ENCODE measurements at regions not wholly inside any gene's neighbourhood (a gene's known extent, or its start where the extent isn't known, plus 50 kb on each side); places are given as distances from the start of the nearest gene placed in this dataset.
A peak's percentile ranks its signal among the peaks of the same experiment; 100 is the strongest.

DNA sequence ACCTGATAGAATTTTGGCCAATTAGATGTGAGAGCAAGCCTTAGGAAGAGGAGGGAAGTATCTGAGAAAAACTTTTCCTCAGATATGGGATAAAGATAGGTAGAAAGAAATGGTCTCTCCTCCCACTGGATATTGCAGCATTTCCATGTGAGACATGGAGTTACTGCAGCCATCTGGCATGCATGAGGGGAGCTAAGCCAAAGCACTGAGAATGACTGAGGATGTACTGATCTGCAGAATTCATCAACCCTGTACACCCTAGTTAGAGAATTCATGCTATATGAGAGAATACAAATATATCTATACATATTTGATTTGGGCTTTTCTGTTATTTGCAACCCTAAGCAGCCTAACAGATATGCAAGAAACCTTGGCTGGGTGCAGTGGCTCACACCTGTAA is 52.5 kb upstream of the RPL34 start:
- DNase-seq, result no peak

DNA sequence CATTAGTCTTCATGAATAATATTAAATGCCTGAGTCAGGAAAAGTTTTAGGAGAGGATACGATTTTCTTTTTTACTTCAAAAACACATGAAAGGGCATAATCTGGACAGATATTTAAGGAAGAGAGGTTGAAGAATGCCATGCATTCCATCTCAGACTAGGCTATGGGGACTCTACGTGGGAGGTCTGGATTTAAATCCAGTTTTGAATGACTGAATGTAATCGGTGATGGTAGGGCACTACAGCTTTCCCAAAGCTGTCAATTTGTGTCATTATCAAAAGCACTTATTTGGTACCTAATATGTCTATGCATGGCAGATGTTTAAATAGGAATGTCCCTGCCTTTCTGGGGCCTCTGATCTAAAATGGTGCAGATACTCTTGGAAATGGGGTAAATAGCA is 59.3 kb upstream of the RPL34 start:
- no peak for DNase-seq

DNA sequence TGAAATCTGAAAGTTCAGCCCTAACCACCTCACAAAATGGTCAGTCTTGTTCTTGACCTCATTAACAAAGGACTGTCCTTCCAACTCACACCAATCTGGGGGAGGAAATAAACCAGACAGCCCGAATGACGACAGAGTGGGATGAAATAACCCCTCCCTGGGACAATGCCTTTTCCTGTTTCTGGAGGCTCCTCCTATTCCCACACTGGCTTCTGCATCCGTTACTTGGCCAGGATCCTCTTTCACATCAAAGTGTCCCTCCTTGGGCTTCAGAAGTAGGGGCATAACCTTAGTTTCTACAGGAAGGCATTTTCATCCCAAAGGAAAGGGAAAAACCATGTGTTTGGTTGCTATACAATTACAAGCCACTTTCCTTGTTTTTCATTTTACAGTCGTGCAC is 59.8 kb upstream of the RPL34 start:
- no peak for DNase-seq

DNA sequence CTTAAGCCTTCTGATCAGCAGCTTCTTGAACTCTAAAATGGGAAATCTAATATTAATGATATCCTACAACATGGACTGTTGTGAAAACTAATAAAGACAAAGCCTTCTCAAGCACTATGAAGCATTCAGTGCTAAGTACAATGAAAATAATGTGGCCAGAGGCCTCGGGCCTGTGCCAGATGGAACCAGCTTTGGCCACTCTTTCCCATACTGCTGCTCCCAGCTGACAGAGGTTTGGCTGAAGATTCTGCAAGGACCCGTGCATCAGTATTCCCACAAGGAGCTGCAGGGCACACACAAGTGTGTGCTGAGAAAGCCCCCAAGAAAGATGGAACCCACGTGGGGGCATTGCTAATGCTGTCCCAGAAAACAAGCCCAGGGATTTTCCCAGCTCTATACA is 60.5 kb upstream of the RPL34 start:
- DNase-seq, result no peak

DNA sequence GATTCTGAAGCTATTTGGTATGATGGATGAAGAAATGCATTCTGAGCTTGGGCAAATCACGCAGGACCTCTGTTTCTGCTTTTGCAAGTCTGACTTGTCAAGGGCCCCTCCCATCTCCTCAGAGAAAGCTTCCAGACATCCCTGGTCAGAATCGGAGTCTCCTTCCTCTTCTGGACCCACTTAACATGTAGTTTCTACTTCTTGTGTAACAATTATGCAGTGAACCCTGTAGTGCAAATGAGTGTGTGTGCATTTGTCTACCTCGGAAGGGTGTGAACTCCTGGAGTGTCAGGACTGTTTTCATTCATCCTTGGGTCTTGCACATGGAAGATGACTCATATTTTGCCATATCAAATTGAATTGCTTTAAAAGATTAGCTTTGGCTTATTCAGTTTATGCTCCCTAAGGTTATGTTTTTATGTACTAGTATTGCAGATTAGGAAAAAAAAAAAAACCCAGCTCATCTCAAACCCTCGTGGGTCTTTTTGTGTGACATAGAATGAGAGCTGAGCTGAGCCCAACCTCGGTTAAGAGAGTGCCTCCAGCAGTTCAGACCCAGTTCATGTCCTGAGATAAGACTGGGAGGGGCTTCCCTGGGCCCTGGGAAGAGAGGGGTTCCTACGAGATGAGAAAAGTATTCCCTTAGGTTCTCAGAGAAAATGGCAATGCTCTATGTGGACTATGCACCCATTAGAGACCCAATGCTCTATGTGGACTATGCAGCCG is 61.1 kb upstream of the RPL34 start:
- no peak for DNase-seq

DNA sequence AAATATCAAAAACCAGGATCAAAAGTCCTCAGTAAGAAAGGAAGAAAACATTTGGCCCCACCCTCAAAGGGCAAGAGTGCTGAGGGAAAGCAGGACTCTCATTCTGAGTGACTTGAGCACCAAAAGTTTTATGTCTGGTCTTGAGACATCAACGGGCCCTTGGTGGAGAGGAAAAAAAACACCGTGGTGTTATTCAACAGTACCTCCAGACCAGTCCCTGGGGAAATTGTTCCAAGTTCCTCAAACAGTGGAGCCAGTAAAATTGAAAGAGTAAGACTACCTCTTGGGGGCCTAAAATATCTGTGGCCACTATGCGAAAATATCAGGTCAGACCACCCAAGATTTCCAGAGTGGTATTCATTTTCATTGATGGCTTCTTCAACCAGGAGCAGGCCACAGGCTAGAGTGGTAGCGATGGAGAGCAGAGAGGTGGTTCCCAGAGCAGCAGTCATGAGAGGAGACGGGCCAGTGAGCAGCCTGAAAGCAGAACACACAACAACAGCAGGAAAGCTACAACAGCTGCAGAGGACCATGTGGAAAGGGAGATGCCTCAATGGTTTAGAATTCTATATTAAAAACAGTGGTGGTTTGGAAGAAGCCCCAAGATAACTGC is 63.7 kb upstream of the RPL34 start:
- DNase-seq, result no peak

DNA sequence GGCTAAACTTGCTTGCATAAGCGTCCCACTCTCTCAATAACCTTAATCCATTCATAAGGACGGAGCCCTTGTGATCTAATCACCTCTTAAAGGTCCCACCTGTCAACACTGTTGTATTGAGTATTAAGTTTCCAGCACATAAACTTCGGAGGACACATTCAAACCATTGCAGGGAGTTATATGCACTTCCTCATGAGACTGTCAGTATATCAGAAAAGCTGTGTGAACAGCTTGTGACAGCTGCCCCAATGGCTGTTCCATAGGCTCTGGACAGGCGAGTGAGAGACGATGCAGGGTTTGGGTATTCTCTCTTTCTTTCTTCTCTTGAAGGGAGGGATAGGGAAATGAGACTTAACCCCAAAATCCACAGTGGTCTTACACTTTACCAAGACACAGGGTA is 64.2 kb upstream of the RPL34 start:
- DNase-seq, result no peak

DNA sequence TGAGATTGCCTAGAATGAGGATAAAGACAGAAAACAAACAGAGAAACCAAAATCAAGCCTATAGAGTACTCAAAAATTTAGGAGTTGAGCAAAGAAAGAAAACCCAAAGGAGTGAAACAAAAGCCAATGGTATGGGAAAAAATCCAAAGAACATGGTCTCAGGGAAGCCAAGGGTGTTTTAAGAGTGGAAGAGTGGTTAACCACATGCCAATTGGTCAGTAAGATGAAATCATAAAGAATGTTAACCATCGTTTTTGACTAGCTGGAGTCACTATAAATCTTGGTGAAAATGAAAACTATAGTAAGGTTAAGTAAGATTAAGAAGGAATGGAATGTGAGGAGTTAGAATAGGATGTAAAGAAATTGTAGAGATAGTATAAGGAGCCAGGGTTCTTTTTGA is 64.7 kb upstream of the RPL34 start:
- no peak for DNase-seq

DNA sequence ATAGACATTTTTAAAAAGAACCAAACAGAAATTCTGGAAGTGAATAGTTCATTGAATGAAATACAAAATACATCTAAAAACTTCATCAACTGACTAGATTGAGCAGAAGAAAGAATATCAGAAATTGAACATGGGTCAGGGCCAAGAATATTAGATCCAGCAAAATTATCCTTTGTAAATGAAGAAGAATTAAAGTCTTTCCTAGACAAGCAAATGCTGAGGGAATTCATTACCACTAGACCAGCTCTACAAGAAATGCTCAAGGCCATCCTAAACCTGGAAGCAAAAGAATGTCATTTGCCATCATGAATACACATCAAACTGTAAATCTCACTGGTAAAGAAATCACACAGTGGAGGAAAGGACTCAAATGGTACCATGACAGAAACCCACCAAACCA is 72.7 kb upstream of the RPL34 start:
- DNase-seq, result no peak

DNA sequence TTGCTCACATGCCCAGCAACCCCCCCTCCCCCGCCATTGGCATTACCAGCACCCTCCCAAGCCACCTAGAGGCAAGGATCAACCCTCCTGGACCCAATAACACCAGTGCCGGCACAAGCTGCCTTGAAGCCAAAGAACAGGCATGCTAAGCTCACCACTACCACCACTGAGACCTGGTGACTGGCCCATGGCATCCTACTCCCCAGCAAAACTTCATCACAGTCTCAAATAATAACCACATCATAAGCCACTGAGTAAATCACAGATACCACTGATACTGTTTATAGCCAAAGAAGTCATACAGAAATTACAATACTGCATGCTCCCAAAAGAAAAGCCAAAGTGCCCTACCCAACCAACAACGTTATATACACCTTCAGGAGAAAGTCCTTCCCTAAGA is 73.6 kb upstream of the RPL34 start:
- DNase-seq, result no peak

DNA sequence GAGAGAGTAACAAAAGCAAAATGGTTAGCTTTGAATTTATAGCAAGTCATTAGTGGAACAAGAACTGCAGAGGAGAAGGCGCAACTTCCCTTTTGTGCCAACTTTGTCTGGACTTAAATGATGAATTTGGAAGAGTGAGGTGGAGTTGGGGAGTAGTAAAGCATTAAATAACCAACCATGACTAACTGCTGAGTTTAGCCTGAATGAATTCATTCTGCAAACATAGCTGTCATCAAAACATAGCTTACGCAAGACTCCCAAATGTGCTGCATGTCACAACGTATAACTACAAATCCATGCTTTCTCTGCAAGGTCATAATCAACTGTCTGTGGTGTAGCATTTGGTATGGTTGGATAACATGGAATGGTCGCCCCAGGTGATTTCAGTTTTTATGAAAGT is 75.9 kb upstream of the RPL34 start:
- DNase-seq, result no peak

DNA sequence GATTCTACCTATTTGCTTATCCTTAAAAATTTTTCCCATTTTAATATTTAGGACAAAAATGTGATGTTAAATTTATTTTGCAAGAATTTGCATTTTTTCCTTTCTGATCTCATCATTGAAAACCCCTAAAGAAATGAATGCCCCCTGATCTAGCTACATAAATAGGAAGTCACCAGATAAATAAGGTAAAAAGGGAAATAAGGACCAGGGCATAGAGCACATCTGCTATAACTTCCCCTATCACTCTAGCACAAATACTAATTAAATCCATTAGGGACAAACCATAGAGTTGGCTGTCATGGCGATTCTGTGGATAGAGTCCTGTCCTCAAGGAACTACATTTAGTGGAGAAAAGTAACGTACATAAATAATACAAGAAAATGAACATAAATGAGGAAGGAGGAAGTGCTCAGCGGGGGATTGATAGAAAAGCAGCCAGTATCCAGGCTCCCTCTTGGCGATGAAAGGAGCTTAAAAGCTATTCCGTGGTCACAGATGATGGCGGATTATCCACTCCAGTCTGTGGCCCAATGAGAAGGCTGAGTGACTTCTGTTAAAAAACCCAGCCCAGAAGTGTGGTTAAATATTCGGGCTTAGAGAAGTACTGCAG is 76.9 kb upstream of the RPL34 start:
- no peak for DNase-seq

DNA sequence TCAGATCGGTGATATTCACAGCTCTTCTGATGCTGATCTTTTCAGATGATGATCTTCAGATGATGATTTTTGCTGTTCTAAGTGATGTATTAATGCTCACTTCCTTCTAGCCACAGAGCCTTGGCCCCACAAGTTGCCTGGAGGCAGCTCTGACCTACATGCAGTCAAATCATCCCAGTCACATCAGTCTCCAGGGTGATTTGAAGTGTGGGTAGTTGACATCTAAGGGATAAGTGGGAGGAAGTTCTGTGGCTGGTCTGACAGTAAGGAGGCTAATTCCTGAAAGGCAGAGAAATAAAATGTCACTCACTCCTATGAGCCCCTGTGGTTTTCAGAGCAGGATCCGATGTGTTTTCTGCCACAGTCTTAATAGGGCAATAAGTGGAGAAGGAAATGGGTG is 79.8 kb upstream of the RPL34 start:
- DNase-seq, result no peak

DNA sequence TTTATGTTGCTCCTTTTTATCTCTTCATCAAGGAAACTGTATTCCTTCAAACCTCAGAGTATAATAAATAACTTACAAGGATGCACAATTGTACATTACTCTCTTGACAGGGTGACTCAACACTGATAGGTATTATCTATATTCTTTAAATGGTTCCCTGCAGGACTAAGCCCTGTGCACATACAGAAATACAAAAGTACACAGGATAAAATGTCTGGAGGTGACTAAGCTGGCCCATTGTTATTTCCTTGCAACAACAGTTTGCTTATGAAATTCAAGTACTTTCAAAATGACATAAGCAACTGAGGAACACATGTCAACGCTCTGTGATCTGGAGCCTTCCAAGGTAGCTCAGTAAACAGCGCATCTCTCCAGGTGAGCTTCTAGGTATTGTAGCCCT is 83.8 kb upstream of the RPL34 start:
- no peak for DNase-seq

DNA sequence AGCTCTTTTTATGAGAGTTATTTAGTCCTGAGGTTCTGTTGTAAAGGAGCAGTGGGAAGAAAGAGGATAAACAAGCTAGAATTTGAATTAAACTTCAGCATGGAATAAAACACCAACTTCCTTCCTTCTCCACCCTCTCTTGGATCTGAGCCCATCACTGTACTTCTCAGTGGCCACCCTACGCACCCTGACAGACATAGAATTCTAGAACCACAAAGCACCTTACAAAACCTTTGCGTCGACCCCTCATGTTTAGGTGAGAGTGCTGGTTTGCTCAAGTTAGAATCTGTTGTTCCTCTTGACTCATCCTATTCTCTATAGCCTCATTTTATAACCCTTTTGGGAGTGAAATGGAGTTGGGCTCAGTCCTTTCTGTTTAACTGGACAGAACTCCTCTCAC is 84.6 kb upstream of the RPL34 start:
- DNase-seq, result no peak

DNA sequence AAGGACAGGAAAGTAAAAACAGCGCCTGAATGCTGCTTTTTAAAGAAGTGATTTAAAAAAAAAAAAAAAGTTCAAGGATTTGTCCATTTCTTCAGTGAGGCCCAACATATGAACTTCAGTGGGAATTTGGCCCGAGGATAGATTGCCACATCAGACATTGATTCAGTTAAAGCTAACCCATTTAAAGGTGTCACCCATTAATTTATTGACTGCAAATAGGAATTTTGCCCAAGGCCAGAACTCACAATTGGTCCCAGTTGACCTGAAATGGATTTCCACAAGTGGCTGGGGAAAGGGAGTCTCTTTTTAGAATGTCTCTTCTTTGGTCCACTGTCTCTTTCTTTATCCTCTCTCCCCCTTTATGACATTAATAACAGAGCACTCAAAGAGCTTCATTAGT is 86.5 kb upstream of the RPL34 start:
- no peak for DNase-seq

DNA sequence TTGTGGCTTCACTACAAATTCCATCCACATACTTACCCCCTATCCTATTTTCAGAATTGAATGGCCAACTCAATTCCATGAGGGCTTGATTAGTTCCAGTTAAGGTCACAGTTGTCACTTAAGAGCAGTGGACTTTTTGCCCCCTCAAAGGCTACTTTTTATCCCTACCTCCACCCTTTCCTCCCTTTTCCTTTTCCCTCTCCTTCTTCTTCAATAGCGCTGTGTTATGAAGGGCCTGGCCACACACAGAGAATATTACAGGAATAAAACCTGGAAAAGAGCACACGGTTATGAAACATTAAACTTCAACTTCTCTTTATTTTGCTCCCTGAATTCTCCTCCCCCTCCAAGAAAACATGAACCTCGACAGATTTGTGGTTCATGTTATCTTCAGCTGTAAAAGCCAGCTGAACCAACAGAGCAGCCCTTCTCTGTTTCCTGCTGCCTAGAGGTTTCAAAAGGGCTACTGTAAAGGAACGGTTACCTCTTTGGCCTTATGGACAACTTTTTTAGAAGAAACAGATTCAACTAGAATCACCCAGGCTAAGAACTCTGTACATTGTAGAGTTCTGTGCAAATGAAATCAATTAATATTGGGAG is 87.0 kb upstream of the RPL34 start:
- no peak for DNase-seq

DNA sequence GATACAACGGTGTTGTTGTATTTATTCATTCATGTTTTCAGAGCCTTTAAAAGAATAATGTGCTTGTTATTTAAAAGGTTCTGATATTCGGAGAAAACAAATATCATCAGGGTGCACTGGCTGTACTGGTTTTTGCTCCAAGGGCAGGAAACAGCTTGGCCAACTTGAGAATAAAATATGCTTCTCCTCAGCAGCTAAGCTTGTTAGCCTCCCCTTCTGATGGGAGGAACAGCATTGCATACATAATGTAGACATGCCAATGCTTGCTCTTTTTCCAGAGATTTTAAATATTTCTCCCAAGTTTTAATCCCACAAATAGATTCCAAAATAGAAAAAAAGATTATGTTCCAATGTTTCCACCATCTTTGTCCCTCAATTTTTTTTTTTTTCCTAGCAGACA is 87.6 kb upstream of the RPL34 start:
- DNase-seq, result no peak

DNA sequence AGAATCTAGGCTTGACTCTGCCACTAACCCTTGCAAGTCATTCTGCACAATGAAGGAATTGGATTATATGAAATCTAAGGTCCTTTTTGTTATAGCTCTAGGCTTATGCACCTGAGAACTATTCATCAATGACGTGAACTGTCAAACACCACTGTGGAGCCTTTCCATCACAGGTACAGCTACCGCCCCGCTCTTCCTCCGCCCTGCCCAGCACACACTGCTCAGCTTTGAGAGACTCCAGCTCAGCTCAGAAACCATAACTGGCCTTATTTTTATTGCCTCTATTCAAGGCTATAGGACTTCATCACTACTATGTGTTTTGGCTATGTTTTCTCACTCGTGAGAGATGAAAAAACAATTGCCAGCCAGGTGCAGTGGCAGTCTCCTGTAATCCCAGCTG is 88.2 kb upstream of the RPL34 start:
- no peak for DNase-seq

DNA sequence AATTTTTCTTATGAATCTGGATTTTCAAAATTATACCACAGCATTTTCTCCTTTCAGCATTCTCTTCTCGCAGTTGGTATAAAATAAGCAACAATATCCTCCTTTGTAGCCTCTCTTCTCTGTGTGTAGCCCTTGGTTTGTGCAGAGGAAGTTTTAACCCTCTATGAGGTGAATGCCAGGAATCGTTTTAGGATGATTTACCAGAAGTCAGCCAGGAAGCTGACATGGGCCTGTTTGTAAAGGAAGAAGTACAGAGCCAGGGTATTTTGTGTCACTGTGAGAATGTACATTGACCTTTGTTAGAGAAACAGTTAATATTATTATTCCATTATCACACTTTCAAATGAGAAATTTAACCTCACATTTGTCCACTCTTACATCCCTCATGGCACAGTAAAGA is 88.9 kb upstream of the RPL34 start:
- DNase-seq, result no peak

DNA sequence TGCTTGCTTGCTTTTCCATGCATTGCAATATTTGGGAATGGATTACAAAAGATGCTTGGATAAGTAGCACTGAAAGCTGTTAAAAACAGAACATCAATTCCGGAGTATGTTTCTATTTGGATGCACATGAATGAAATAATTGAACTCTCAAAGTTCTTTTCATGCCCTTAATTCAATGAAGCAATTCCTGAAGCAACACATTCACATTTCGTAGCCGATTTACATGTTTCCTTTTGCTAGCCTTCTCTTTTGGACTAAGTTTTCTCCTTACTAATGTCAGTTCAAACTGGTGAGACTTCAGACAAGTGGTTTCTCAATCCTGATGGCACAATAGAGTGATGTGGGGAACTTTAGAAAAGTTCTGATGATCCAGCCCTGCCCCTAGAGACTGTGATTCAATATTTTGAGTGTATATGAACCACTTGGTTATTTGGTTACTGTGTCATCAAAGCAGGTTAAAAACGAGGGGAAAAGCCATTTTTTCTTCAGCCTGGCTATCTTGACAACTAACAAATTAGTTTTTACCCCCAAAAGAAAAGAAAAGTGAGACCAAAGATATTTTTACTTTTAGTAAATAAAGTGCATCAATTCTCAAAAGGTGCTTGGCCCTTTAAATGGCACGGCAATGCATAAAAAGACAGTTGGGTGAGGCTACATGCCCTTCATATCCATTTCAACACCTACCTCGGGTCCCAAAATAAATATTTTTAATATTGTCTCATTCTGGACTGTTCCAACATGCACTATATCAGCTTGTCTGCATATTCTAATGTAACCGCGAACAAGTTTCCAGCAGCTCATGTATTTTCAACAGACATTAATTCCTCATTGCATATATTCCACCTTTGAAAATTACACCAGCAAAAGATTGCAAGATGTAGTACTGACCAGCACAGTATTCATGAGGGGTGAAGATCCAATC is 90.1 kb upstream of the RPL34 start:
- DNase-seq, result no peak

DNA sequence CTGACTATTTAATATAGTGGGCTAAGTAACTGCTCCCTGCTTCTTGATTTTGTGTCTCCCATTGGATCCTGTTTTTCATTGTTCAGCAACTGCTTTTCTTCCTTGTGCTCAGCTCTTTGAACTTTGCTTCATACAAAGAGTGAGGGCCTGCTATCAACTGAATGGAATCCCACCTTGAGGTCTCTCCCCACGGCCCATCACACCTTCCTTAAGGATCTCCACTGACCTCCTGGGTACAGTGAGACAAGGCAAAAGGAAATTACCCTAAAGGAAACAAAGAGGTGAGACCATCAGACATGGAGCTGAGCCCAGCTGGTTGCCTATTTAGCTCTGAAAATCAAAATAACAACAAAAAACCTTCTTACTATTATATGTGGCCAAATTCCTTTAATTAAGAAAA is 91.3 kb upstream of the RPL34 start:
- DNase-seq, result no peak

DNA sequence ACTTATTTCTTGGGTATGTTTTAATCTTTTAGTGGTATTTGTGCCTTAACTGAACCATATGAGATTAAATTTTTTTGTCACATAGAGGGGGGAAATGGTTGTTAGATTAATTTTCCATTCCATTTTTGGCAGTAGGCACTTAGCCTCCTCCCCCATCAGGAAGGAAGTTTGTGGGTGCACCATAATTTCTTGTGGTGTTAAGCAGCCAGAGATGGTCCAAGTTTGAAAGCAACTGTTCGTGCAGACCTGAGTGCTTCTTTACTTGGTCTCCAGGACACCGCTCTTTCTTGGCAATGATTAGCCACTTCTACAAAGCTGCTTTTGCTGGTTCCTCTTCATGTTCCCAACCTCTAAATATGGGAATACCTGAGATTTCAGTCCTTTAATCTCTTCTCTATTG is 92.7 kb upstream of the RPL34 start:
- DNase-seq, result peak in 1 of 2 experiments; percentile 36

Data from stimulated activated CD4-positive, alpha-beta T cell treated with anti-CD3 and anti-CD28 coated beads, Interleukin-4, amount 100 ng/mL, for 4 hours (primary cell).